Activated CD8-positive, alpha-beta memory T cell treated with anti-CD3 and anti-CD28 coated beads, Interleukin-2, amount 50 U/mL, for 4 hours (primary cell): ENCODE measurements at regions not wholly inside any gene's neighbourhood (a gene's known extent, or its start where the extent isn't known, plus 50 kb on each side); places are given as distances from the start of the nearest gene placed in this dataset.

Experiments used
- DNase-seq: peaks from one replicate; pipeline ENCODE4 v3.0.0-alpha.2; 2020

DNA sequence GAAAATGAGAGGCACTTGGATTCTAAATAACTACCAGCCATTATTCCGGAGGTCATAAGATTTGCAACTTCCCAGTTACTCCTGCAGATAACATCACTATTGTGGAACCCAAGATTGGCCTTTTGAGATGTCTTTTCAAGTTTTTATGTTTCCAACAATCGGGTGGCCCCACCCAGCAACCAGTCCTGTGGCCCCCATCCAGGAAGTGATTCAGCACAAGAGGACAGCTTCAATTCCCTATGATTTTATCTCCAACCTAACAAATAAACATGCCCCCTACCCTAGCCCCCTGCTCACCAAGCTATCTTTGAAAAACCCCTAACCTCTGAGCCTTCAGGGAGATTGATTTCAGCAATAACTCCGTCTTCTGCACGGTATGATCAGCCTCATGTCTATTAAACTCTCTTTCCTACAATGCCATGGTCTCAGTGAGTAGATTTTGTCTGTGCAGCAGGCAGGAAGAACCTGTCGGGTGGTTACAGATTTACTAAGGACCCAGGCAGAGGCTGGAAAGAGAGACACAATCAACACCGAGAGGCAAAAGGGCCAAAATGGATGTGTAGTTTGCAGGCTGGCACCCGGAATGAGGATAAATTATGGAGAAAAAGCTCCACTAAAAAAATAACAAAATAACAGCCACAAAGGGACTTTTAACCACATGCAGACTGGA is 83.9 kb upstream of the UNC5B start:
- no peak for DNase-seq

- DNase-seq, result no peak
Measured at GRCh38 chr10:71131096-71131495, 81.3 kb upstream of the UNC5B start.

DNA sequence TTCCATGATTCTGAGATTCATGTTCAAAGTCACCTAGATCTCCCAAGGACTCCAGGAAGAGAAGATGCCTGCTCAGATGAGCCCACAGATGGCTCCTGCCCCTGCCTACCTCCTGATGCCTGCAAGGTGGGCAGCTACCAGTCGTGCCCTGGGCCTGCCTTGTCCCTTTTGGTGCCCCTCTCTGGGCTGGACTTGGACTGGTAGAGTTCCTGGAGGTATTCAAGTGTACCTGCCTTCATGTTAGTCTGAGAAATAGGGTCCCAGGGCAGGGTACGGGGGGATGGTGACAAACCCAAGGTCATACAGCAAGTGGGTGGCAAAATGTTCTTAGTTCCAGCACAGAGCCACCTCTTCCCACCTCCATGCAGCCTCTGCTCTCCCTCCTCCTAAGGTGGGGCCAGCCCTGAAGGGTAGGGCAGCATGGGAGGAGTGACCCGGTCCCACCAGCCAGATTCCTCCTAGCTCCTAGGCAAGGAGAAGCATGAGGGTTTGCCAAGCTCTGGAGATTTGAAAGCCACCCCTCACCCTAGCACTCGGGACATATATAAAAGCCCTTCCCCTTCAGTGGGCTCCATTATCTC is 80.8 kb upstream of the UNC5B start:
- no peak for DNase-seq

- DNase-seq, result no peak
Measured at GRCh38 chr10:71132321-71132810, 80.0 kb upstream of the UNC5B start.

- no peak for DNase-seq
Measured at GRCh38 chr10:71133710-71134686, 78.4 kb upstream of the UNC5B start.

DNA sequence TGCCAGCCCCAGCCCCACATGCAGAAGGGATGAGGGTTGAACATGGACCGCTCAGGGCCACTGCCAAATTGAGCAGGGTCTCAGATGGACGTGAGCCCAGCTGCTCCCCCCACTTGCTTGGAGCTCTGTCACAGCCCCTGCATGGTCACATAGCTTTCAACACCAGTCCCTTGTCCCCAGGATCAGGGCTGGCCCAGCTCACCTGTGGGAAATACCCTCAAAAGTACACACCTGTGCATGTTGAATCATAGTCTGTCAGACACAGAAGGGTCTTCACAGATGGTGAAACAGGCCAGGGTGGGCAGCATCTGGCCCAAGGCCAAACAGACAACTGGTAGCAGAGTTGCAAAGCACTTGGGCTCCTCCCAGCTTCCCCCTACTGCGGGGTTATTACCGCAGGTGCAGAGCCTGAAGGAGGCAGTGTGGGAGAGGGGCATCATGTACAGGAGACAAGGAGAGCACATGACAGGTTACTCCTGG is 77.6 kb upstream of the UNC5B start:
- no peak for DNase-seq

GRCh38 chr10:71135236-71135635 is 77.1 kb upstream of the UNC5B start:
- no peak for DNase-seq

GRCh38 chr10:71136036-71136721 is 76.2 kb upstream of the UNC5B start:
- DNase-seq, result no peak

DNA sequence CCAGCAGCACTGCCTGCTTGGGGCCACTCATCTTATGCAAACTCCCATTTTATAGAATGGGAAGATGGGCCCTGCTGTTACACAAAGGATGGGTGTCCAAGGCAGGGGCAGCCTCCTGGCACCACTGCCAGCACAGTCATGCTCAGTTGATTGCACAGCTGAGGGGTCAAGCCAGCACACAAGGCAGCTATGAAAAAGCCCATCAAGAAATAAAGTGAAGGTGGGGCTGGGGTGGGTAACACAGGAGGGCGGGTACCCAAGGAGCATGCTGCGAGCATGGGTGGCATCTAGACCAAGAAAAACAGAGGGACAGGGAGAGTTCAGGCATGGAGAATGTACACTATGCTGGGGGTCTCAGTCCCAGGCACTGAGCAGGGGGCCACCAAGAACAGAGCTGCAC is 74.7 kb upstream of the UNC5B start:
- no peak for DNase-seq

GRCh38 chr10:71138166-71138830 is 74.1 kb upstream of the UNC5B start:
- no peak for DNase-seq

DNA sequence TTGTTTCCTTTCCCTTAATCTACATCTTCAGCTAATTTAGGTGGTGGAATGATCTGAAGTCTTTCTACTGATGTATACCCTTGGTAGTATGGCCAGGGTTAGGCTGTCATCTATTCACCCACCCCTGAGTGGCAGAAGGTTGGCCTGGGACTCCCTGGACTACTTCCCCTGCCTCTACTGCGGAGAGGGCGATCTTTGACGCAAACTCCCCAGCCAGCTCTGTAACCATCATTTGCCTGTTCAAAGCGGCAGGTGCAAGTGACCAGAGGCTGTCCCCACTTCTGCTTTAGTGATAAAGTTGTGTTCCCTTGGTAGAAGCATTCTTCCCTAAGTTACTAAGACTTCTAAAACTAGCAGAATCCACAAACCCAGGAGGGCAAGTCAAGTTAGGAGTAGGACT is 70.8 kb upstream of the UNC5B start:
- no peak for DNase-seq

- DNase-seq, result no peak
Measured at GRCh38 chr10:71143170-71143569, 69.2 kb upstream of the UNC5B start.

DNA sequence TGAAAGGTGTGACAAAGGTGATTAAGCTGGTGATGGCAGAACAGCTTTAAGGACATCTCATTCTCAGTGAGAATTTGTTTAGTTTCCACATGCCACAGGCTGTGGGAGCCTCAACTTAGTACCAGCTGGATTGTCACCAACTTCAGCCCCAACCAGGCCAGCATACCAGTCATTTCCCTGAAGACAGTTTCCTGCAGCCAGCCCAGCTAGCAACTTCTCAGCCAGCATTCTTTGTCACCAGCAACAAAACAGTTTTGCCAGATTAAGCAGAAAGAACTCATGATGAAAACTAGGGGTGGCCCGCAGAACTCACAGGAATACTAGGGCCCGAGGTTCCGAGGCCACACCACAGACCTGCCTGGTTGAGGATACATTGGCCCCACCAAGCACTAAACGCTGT is 68.8 kb upstream of the UNC5B start:
- no peak for DNase-seq

- DNase-seq, result no peak
Measured at GRCh38 chr10:71144824-71145223, 67.5 kb upstream of the UNC5B start.

- DNase-seq, result no peak
Measured at GRCh38 chr10:71145352-71145945, 66.9 kb upstream of the UNC5B start.

DNA sequence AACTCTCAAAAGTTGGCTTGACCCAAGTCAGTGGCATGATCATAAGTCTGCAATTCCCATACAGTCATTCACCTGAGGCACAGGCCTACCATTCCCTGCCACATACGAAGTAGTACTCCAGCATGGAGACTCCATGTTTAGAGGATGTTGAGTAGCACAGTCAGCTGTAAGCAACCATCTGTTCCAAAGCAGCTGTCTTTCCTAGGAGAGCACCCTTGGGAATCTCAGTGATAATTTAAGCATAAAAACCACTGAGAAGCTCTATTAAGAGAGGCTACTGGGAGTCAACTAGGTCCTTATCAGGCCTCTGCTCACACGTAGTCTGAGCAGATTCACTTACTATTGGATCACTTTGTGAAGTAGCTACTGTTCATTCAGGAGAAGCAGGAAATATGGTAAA is 61.6 kb upstream of the UNC5B start:
- no peak for DNase-seq

GRCh38 chr10:71152043-71152442 is 60.3 kb upstream of the UNC5B start:
- no peak for DNase-seq

DNA sequence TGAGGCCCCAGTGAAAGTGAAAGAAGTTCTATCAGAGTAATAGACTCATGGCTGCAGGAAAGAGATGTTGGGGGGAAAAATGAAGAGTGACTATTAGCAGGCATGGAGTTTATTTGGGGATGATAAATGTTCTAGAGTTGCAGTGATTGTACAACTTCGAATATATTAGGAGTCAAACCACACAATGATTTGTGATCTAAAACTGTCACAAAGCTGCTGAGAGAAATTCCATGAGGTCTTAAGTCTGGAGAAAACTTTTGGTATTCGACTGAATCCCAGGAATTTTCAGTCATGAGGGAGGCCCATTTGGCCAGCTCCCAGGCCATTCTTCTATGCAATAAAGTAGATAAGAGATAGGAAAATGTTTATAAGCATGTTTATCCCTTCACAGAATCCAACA is 55.9 kb upstream of the UNC5B start:
- DNase-seq, result no peak

GRCh38 chr10:71157435-71157834 is 54.9 kb upstream of the UNC5B start:
- no peak for DNase-seq

- no peak for DNase-seq
Measured at GRCh38 chr10:71158251-71158650, 54.1 kb upstream of the UNC5B start.

- no peak for DNase-seq
Measured at GRCh38 chr10:71158902-71159301, 53.5 kb upstream of the UNC5B start.

GRCh38 chr10:71159892-71160291 is 52.5 kb upstream of the UNC5B start:
- DNase-seq, result no peak
